ENCODE measurements at regions not wholly inside any gene's neighbourhood (a gene's known extent, or its start where the extent isn't known, plus 50 kb on each side); places are given as distances from the start of the nearest gene placed in this dataset.

GRCh38 chr9:105967248-105967647, 272.9 kb downstream of the TMEM38B start:
- no peak overlapping the region for H3K27ac ChIP-seq (ENCODE audit: low read depth in 2 of 2, low read length in 2 of 2)
- TF ChIP-seq CTCF (IDR thresholded peaks at IDR 0.05; ENCODE audit: borderline replicate concordance, extremely low read depth, insufficient read depth): no peak
- H3K27me3 ChIP-seq (ENCODE audit: control insufficient read depth, insufficient read depth, low read length): no peaks in the 10 kb centered on the region
- FAIRE-seq (no peak), DNase-seq (no peak)
- no peaks in the 10 kb centered on the region for H3K36me3 ChIP-seq (ENCODE audit: control insufficient read depth in 2 of 3, insufficient read depth in 3 of 3, low read length in 3 of 3)
- intact Hi-C loops (cut with DNase I): no loop called here
- H3K4me3 ChIP-seq (ENCODE audit: low read length in 3 of 3): no peak overlapping the region
- H3K9ac ChIP-seq (ENCODE audit: low read length in 3 of 3): no peak overlapping the region
- H3K9me3 ChIP-seq (ENCODE audit: control insufficient read depth in 2 of 3, insufficient read depth in 1 of 3, low read length in 3 of 3): no peaks in the 10 kb centered on the region
- no peaks in the 10 kb centered on the region for H3K4me1 ChIP-seq (ENCODE audit: control insufficient read depth in 2 of 3, insufficient read depth in 2 of 3, low read depth in 1 of 3, low read length in 3 of 3)

GRCh38 chr9:105967797-105968196, 273.5 kb downstream of the TMEM38B start:
- H3K4me3 ChIP-seq (ENCODE audit: low read length in 3 of 3): no peak overlapping the region
- FAIRE-seq (no peak), DNase-seq (no peak)
- no peak for TF ChIP-seq CTCF (IDR thresholded peaks at IDR 0.05; ENCODE audit: borderline replicate concordance, extremely low read depth, insufficient read depth)
- intact Hi-C loops (cut with DNase I): no loop called here
- no peaks in the 10 kb centered on the region for H3K27me3 ChIP-seq (ENCODE audit: control insufficient read depth, insufficient read depth, low read length)
- H3K4me1 ChIP-seq (ENCODE audit: control insufficient read depth in 2 of 3, insufficient read depth in 2 of 3, low read depth in 1 of 3, low read length in 3 of 3): no peaks in the 10 kb centered on the region
- no peaks in the 10 kb centered on the region for H3K9me3 ChIP-seq (ENCODE audit: control insufficient read depth in 2 of 3, insufficient read depth in 1 of 3, low read length in 3 of 3)
- no peak overlapping the region for H3K27ac ChIP-seq (ENCODE audit: low read depth in 2 of 2, low read length in 2 of 2)
- no peak overlapping the region for H3K9ac ChIP-seq (ENCODE audit: low read length in 3 of 3)
- H3K36me3 ChIP-seq (ENCODE audit: control insufficient read depth in 2 of 3, insufficient read depth in 3 of 3, low read length in 3 of 3): no peaks in the 10 kb centered on the region

- Histone ChIP-seq H3K4me3 (ENCODE audit: low read length in 3 of 3) (no peak overlapping the region), H3K9me3 (ENCODE audit: control insufficient read depth in 2 of 3, insufficient read depth in 1 of 3, low read length in 3 of 3) (no peaks in the 10 kb centered on the region), H3K27ac (ENCODE audit: low read depth in 2 of 2, low read length in 2 of 2) (no peak overlapping the region), H3K4me1 (ENCODE audit: control insufficient read depth in 2 of 3, insufficient read depth in 2 of 3, low read depth in 1 of 3, low read length in 3 of 3) (no peaks in the 10 kb centered on the region), H3K9ac (ENCODE audit: low read length in 3 of 3) (no peak overlapping the region), H3K27me3 (ENCODE audit: control insufficient read depth, insufficient read depth, low read length) (no peaks in the 10 kb centered on the region), H3K36me3 (ENCODE audit: control insufficient read depth in 2 of 3, insufficient read depth in 3 of 3, low read length in 3 of 3) (no peaks in the 10 kb centered on the region)
- no peak for DNase-seq
- intact Hi-C loops (cut with DNase I): no loop called here
- FAIRE-seq: no peak
- TF ChIP-seq CTCF (IDR thresholded peaks at IDR 0.05; ENCODE audit: borderline replicate concordance, extremely low read depth, insufficient read depth): no peak
Observed at GRCh38 chr9:105968811-105969466, 274.6 kb downstream of the TMEM38B start.

GRCh38 chr9:105969636-105970035, 275.3 kb downstream of the TMEM38B start:
- TF ChIP-seq CTCF (IDR thresholded peaks at IDR 0.05; ENCODE audit: borderline replicate concordance, extremely low read depth, insufficient read depth): no peak
- H3K27ac ChIP-seq (ENCODE audit: low read depth in 2 of 2, low read length in 2 of 2): no peak overlapping the region
- no peak overlapping the region for H3K9ac ChIP-seq (ENCODE audit: low read length in 3 of 3)
- no peaks in the 10 kb centered on the region for H3K4me1 ChIP-seq (ENCODE audit: control insufficient read depth in 2 of 3, insufficient read depth in 2 of 3, low read depth in 1 of 3, low read length in 3 of 3)
- intact Hi-C loops (cut with DNase I): no loop called here
- no peaks in the 10 kb centered on the region for H3K27me3 ChIP-seq (ENCODE audit: control insufficient read depth, insufficient read depth, low read length)
- DNase-seq: no peak
- no peaks in the 10 kb centered on the region for H3K9me3 ChIP-seq (ENCODE audit: control insufficient read depth in 2 of 3, insufficient read depth in 1 of 3, low read length in 3 of 3)
- FAIRE-seq: no peak
- no peaks in the 10 kb centered on the region for H3K36me3 ChIP-seq (ENCODE audit: control insufficient read depth in 2 of 3, insufficient read depth in 3 of 3, low read length in 3 of 3)
- H3K4me3 ChIP-seq (ENCODE audit: low read length in 3 of 3): no peak overlapping the region

Measured in kidney (tissue), 13 donors.